Keratinocyte (primary cell): ENCODE measurements at regions not wholly inside any gene's neighbourhood (a gene's known extent, or its start where the extent isn't known, plus 50 kb on each side); places are given as distances from the start of the nearest gene placed in this dataset.

ENCODE experiments used
- CTCF ChIP-seq, 3 experiments: IDR thresholded peaks in 1 of 3; conservative IDR thresholded peaks in 1 of 3; optimal IDR thresholded peaks in 1 of 3; 2 replicates in 2 of 3; 3 replicates in 1 of 3; pipeline versions ENCODE3 to v1.5.1; 2011; ENCODE audit warnings: low read length in 3 of 3, mild to moderate bottlenecking in 3 of 3, moderate library complexity in 2 of 3, control low read depth in 1 of 3, inconsistent platforms in 1 of 3; ENCODE audit not compliant: insufficient read depth in 2 of 3; ENCODE audit errors: extremely low read depth in 1 of 3
- EZH2 ChIP-seq: IDR thresholded peaks from one replicate; pipeline ENCODE4 v1.6.1; 2012; ENCODE audit warnings: inconsistent platforms, mild to moderate bottlenecking, low read length, moderate library complexity

GRCh38 chr6:138722425-138723371, 50.9 kb upstream of the CCDC28A start:
- TF ChIP-seq CTCF (optimal IDR thresholded peaks at IDR 0.05 in 1 of 3, IDR thresholded peaks at IDR 0.05 in 1 of 3, conservative IDR thresholded peaks at IDR 0.05 in 1 of 3; ENCODE audit: extremely low read depth in 1 of 3, insufficient read depth in 2 of 3, low read length in 3 of 3), result no peak
- TF ChIP-seq EZH2, result no peak
